ENCODE measurements at regions not wholly inside any gene's neighbourhood (a gene's known extent, or its start where the extent isn't known, plus 50 kb on each side); places are given as distances from the start of the nearest gene placed in this dataset.
A peak's percentile ranks its signal among the peaks of the same experiment; 100 is the strongest.

DNA sequence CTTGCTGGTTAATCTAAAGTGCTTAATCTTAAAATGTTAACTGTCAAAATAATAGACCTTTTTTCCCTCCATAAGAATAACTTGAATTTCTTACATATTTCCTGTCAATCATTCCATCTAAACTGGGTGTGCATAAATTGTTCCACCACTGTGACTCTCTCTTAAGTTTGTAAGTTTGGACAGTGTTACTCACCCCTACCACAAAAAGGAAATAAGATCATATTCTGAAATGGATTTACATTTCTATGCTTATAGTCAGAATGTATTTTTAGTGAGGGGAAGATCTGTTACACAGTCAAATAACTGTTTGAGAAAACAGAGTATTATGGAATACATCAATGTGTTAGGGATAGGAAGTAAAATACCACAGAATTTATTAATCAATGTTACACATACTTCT lies 109.6 kb upstream of the DPYD start:
- TF ChIP-seq, protein P1, sequence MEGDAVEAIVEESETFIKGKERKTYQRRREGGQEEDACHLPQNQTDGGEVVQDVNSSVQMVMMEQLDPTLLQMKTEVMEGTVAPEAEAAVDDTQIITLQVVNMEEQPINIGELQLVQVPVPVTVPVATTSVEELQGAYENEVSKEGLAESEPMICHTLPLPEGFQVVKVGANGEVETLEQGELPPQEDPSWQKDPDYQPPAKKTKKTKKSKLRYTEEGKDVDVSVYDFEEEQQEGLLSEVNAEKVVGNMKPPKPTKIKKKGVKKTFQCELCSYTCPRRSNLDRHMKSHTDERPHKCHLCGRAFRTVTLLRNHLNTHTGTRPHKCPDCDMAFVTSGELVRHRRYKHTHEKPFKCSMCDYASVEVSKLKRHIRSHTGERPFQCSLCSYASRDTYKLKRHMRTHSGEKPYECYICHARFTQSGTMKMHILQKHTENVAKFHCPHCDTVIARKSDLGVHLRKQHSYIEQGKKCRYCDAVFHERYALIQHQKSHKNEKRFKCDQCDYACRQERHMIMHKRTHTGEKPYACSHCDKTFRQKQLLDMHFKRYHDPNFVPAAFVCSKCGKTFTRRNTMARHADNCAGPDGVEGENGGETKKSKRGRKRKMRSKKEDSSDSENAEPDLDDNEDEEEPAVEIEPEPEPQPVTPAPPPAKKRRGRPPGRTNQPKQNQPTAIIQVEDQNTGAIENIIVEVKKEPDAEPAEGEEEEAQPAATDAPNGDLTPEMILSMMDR (IDR thresholded peaks at IDR 0.05; ENCODE audit: unreplicated experiment in 3 of 3), result no peak
- Mint-ChIP-seq H3K4me1 (peaks cover 12% of the 10 kb centered on the region), H3K4me3 (no peak overlapping the region), H3K27me3 (ENCODE audit: low read depth) (no peaks in the 10 kb centered on the region), H3K36me3 (ENCODE audit: low read depth) (no peaks in the 10 kb centered on the region), H3K9me3 (no peaks in the 10 kb centered on the region), H3K27ac (peak overlapping the region in 1 of 3 experiments; percentile 7)

DNA sequence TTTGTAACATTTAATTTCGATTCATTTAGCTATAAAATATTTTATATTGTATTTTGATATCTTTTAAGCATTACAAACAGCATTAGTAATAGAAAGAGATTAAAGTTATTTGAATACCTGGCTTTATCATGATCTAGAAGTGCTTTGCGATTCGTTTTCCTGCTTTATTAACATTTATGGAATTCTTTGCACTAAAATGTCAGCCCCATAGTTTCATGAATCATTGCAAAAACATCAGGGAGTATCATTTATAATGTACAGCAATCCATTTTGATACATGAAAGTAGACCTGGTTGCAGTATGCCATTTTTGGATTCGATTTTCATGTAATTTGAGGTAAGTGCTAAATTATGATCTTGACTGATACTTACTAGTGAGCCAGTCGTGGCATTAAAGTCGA lies 108.0 kb upstream of the DPYD start:
- no peak overlapping the region for H3K27ac Mint-ChIP-seq
- no peaks in the 10 kb centered on the region for H3K36me3 Mint-ChIP-seq (ENCODE audit: low read depth)
- no peak overlapping the region for H3K4me3 Mint-ChIP-seq
- TF ChIP-seq, protein P1 (IDR thresholded peaks at IDR 0.05; ENCODE audit: unreplicated experiment in 3 of 3), result no peak
- H3K4me1 Mint-ChIP-seq, result peaks cover 2% of the 10 kb centered on the region
- H3K27me3 Mint-ChIP-seq (ENCODE audit: low read depth), result no peaks in the 10 kb centered on the region
- H3K9me3 Mint-ChIP-seq, result no peaks in the 10 kb centered on the region

DNA sequence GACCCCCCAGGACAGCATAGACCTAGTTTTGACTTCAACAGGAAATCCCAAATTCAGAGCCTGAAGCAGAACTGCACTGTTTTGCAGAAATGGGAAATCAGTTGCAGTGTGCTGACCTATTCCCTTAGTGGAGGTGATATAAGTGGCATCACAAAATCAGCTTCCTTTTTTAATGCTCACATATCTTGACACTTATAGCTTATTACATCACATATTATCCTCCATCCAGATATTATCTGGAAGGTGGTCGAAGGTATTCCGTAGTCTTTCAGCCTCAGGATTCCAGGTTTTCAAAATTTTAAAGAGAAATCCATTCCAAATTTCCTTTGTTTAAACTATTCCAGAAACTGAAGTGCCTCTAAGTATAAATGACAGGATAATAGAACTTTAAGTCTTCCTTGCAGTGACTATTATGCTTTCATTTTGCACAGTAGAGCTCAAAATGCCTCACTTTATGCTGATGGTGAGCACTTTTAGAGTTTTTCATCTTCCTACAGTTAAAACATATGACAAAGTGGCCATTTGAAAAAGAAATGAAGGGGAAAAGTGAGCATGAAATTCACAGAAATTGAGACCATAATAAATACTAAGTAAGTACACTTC lies 106.4 kb upstream of the DPYD start:
- no peaks in the 10 kb centered on the region for H3K36me3 Mint-ChIP-seq (ENCODE audit: low read depth)
- no peaks in the 10 kb centered on the region for H3K27me3 Mint-ChIP-seq (ENCODE audit: low read depth)
- H3K4me3 Mint-ChIP-seq, result no peak overlapping the region
- H3K4me1 Mint-ChIP-seq, result no peaks in the 10 kb centered on the region
- no peaks in the 10 kb centered on the region for H3K9me3 Mint-ChIP-seq
- TF ChIP-seq, protein P1 (IDR thresholded peaks at IDR 0.05; ENCODE audit: unreplicated experiment in 3 of 3), result no peak
- no peak overlapping the region for H3K27ac Mint-ChIP-seq

DNA sequence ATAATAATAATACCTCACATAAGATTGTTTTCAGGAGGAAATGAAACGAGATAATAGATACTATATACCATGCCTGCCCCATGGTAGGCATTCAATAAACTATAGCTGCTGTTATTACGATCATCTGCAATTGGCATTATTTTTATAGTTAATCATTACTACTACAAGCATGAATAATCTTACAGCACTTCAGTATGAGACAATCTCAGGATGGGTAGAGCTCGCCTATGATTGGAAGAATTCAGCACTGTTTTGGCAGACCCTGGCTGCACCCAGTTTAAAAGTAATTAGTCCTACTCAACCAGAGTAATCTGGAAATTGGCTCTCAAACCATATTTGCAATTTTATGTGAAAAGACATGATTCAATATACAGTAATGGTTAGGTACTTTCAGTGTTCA lies 105.0 kb upstream of the DPYD start:
- H3K36me3 Mint-ChIP-seq (ENCODE audit: low read depth), result no peaks in the 10 kb centered on the region
- no peaks in the 10 kb centered on the region for H3K27me3 Mint-ChIP-seq (ENCODE audit: low read depth)
- H3K9me3 Mint-ChIP-seq, result no peaks in the 10 kb centered on the region
- TF ChIP-seq, protein P1 (IDR thresholded peaks at IDR 0.05; ENCODE audit: unreplicated experiment in 3 of 3), result no peak
- no peak overlapping the region for H3K27ac Mint-ChIP-seq
- H3K4me3 Mint-ChIP-seq, result no peak overlapping the region
- no peaks in the 10 kb centered on the region for H3K4me1 Mint-ChIP-seq

DNA sequence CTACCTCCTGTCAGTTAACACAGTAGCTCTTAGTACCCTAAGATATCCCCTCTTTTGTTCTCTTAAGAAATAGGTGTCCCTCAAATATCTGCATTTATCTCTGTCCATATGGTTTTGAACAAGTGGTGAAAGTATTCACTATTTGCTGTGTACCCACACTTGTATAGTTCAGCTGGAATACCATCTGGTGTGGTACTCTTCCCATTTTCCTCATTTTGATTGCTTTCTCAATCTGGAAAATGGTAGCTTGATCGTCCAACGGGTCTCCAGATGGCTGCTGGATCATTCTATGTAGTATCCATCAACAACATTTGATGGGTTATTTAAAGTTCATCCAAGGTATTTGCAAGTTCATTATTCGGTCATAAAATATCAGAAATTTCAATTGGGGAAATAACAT lies 100.3 kb upstream of the DPYD start:
- no peaks in the 10 kb centered on the region for H3K36me3 Mint-ChIP-seq (ENCODE audit: low read depth)
- no peaks in the 10 kb centered on the region for H3K9me3 Mint-ChIP-seq
- TF ChIP-seq, protein P1 (IDR thresholded peaks at IDR 0.05; ENCODE audit: unreplicated experiment in 3 of 3), result no peak
- H3K27ac Mint-ChIP-seq, result no peak overlapping the region
- no peak overlapping the region for H3K4me3 Mint-ChIP-seq
- no peaks in the 10 kb centered on the region for H3K4me1 Mint-ChIP-seq
- H3K27me3 Mint-ChIP-seq (ENCODE audit: low read depth), result no peaks in the 10 kb centered on the region

DNA sequence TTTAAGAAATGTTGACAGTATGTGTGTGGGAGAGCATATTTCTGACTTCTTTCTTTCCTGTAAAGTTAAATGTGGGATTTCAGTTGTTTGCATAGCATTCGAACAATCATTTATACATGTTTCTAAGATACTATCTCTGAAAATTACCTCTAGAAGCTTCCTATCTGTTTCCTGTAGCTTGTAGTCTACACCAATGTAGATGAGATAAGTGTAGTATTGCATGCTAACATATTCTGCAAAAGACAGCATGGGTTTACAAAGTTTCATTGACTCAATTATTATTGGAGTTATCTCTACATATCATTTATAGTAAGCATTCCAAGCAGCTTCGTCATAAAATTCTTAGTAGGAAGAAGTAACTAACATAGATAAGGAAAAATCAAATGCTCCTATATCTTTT lies 98.9 kb upstream of the DPYD start:
- no peak overlapping the region for H3K4me3 Mint-ChIP-seq
- H3K4me1 Mint-ChIP-seq, result no peaks in the 10 kb centered on the region
- H3K27me3 Mint-ChIP-seq (ENCODE audit: low read depth), result no peaks in the 10 kb centered on the region
- H3K27ac Mint-ChIP-seq, result no peak overlapping the region
- TF ChIP-seq, protein P1 (IDR thresholded peaks at IDR 0.05; ENCODE audit: unreplicated experiment in 3 of 3), result no peak
- H3K36me3 Mint-ChIP-seq (ENCODE audit: low read depth), result no peaks in the 10 kb centered on the region
- H3K9me3 Mint-ChIP-seq, result no peaks in the 10 kb centered on the region

All from nephron (organoid).